HUES64 (cell line): ENCODE measurements at regions not wholly inside any gene's neighbourhood (a gene's known extent, or its start where the extent isn't known, plus 50 kb on each side); places are given as distances from the start of the nearest gene placed in this dataset.

Source experiments
- H3K27ac ChIP-seq: 2 replicates; pipeline ENCODE4 v1.7.0; 2013; ENCODE audit warnings: low read depth, low read length, inconsistent platforms
- H3K27me3 ChIP-seq: 2 replicates; pipeline ENCODE4 v1.6.1; 2013; ENCODE audit warnings: mild to moderate bottlenecking, low read length; ENCODE audit not compliant: insufficient read depth
- H3K36me3 ChIP-seq: 2 replicates; pipeline ENCODE4 v1.6.1; 2013; ENCODE audit warnings: mild to moderate bottlenecking, low read length; ENCODE audit not compliant: insufficient read depth
- H3K4me1 ChIP-seq: 2 replicates; pipeline ENCODE4 v1.6.1; 2013; ENCODE audit warnings: mild to moderate bottlenecking, low read length, moderate library complexity; ENCODE audit not compliant: insufficient read depth
- H3K4me3 ChIP-seq: 2 replicates; pipeline ENCODE4 v1.5.1; 2013; ENCODE audit warnings: mild to moderate bottlenecking, low read length, moderate library complexity
- H3K9ac ChIP-seq: 2 replicates; pipeline ENCODE4 v1.6.1; 2013; ENCODE audit warnings: mild to moderate bottlenecking, low read depth, low read length
- H3K9me3 ChIP-seq: 2 replicates; pipeline ENCODE4 v1.6.1; 2013; ENCODE audit warnings: low read depth, low read length; ENCODE audit not compliant: insufficient read depth
- WGBS: fragments of 150-250, 120-280 bp; methylation state at CpG from one replicate; pipeline ENCODE4 v1.1.7; 2013; ENCODE audit warnings: missing lambda C conversion rate; 5-methylcytosine and 5-hydroxymethylcytosine counted together

- Histone ChIP-seq H3K4me1 (peaks cover 6% of the 10 kb centered on the region; the same call in 1 of the 2 replicates), H3K27ac (no peak overlapping the region), H3K27me3 (no peaks in the 10 kb centered on the region), H3K36me3 (no peaks in the 10 kb centered on the region), H3K9me3 (no peaks in the 10 kb centered on the region), H3K9ac (no peak overlapping the region), H3K4me3 (no peak overlapping the region)
- WGBS = 88% methylated on average over 3 of the region's 4 CpGs
Measured at GRCh38 chr4:124333466-124333865, 379.1 kb downstream of the ANKRD50 start.

- Histone ChIP-seq H3K27ac (no peak overlapping the region), H3K36me3 (no peaks in the 10 kb centered on the region), H3K27me3 (no peaks in the 10 kb centered on the region), H3K9ac (no peak overlapping the region), H3K4me3 (no peak overlapping the region), H3K9me3 (no peaks in the 10 kb centered on the region), H3K4me1 (peaks cover 6% of the 10 kb centered on the region; the same call in 1 of the 2 replicates)
- 23% methylated on average over 3 of the region's 3 CpGs for WGBS
Measured at GRCh38 chr4:124334119-124334518, 378.4 kb downstream of the ANKRD50 start.

GRCh38 chr4:124337874-124338273 is 374.7 kb downstream of the ANKRD50 start:
- H3K4me3 ChIP-seq = no peak overlapping the region
- H3K36me3 ChIP-seq = no peaks in the 10 kb centered on the region
- H3K27ac ChIP-seq = no peak overlapping the region
- H3K9ac ChIP-seq = no peak overlapping the region
- no peaks in the 10 kb centered on the region for H3K9me3 ChIP-seq
- WGBS = 94% methylated on average over 3 of the region's 3 CpGs
- H3K27me3 ChIP-seq = no peaks in the 10 kb centered on the region
- H3K4me1 ChIP-seq = peaks cover 6% of the 10 kb centered on the region; the same call in 1 of the 2 replicates

GRCh38 chr4:124343661-124344171 is 368.8 kb downstream of the ANKRD50 start:
- Histone ChIP-seq H3K4me3 (no peak overlapping the region), H3K36me3 (no peaks in the 10 kb centered on the region), H3K9me3 (no peaks in the 10 kb centered on the region), H3K4me1 (no peaks in the 10 kb centered on the region), H3K27me3 (no peaks in the 10 kb centered on the region), H3K27ac (no peak overlapping the region), H3K9ac (no peak overlapping the region)
- WGBS = 83% methylated on average over 3 of the region's 3 CpGs

- Histone ChIP-seq H3K9ac (no peak overlapping the region), H3K4me3 (no peak overlapping the region), H3K9me3 (0 out of 2 replicates have a peak, but pooled peaks cover 2% of the 10 kb centered on the region), H3K27me3 (no peaks in the 10 kb centered on the region), H3K36me3 (no peaks in the 10 kb centered on the region), H3K4me1 (no peaks in the 10 kb centered on the region), H3K27ac (no peak overlapping the region)
- 93% methylated on average over 3 of the region's 3 CpGs for WGBS
Measured at GRCh38 chr4:124372916-124373315, 339.6 kb downstream of the ANKRD50 start.

DNA sequence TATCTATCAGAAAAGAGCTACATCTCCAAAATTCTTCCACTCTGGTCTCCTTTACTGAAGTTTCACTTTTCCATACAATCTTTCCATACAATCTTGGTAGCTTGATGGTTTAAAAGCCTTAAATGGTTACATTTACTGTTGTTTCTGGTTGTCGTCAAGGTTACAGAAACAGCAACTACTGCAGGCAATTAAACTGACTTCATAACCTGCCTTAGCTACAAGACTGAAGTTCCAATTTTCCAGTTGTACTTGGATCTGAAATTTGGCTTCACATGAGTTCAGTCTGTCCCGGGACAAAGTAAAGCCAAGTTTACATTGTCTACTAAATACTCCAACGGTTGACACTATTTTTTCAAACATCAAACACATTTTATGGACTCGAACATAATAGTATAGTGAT is 326.4 kb downstream of the ANKRD50 start:
- no peaks in the 10 kb centered on the region for H3K9me3 ChIP-seq
- no peaks in the 10 kb centered on the region for H3K36me3 ChIP-seq
- no peak overlapping the region for H3K9ac ChIP-seq
- WGBS = 94% methylated on average over 2 of the region's 4 CpGs
- H3K4me3 ChIP-seq = no peak overlapping the region
- H3K27ac ChIP-seq = no peak overlapping the region
- H3K27me3 ChIP-seq = no peaks in the 10 kb centered on the region
- H3K4me1 ChIP-seq = no peaks in the 10 kb centered on the region

DNA sequence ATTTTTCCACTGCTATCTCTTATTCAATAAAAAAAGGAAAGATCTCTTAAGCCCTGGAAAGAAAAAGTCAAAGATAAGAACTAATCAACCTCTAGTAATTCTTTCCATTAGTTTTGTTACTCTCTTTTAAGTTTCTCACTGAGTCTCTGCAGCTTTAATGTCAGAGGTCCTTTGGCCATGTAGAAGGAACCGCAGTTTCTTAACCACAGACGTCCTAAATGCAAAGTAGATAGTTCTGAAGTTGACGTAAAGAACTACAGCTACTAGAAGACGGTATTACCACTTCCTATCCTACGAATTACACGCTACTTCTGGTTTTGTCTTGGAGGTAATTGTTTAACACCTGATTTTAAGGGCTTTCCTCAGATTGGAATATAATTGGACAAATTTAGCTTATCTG is 325.9 kb downstream of the ANKRD50 start:
- Histone ChIP-seq H3K36me3 (no peaks in the 10 kb centered on the region), H3K9me3 (no peaks in the 10 kb centered on the region), H3K9ac (no peak overlapping the region), H3K4me1 (no peaks in the 10 kb centered on the region), H3K27me3 (no peaks in the 10 kb centered on the region), H3K27ac (no peak overlapping the region), H3K4me3 (no peak overlapping the region)
- WGBS = 94% methylated on average over 6 of the region's 6 CpGs

DNA sequence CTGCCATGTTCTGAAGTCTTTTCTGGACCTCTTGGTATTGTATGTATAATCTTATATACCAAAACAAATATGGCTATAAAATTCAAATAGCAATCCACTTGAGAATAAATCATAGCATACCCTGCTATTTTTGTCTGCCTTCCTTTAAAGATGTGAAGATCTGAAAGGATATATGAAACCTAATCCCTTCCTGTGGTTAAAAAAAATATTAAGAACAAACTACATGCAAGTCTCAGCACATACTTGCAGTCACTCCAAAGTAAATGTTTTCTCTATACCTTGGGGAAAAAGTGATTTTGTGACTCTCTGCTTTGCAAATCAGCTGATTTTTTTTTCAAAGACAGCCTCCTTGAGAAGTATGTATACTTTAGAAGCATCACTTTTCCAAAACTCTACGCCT is 322.9 kb downstream of the ANKRD50 start:
- Histone ChIP-seq H3K9ac (no peak overlapping the region), H3K27me3 (no peaks in the 10 kb centered on the region), H3K4me1 (no peaks in the 10 kb centered on the region), H3K36me3 (no peaks in the 10 kb centered on the region), H3K27ac (no peak overlapping the region), H3K4me3 (no peak overlapping the region), H3K9me3 (no peaks in the 10 kb centered on the region)
- WGBS = no CpG with 5 or more reads among the region's 1 CpG

- Histone ChIP-seq H3K4me3 (no peak overlapping the region), H3K27me3 (no peaks in the 10 kb centered on the region), H3K4me1 (no peaks in the 10 kb centered on the region), H3K9me3 (no peaks in the 10 kb centered on the region), H3K9ac (no peak overlapping the region), H3K36me3 (no peaks in the 10 kb centered on the region), H3K27ac (no peak overlapping the region)
- 98% methylated on average over 3 of the region's 4 CpGs for WGBS
Measured at GRCh38 chr4:124390861-124391260, 321.7 kb downstream of the ANKRD50 start.

GRCh38 chr4:124396333-124396732 is 316.2 kb downstream of the ANKRD50 start:
- no peaks in the 10 kb centered on the region for H3K9me3 ChIP-seq
- H3K9ac ChIP-seq = no peak overlapping the region
- no peaks in the 10 kb centered on the region for H3K27me3 ChIP-seq
- no peak overlapping the region for H3K27ac ChIP-seq
- no peak overlapping the region for H3K4me3 ChIP-seq
- H3K36me3 ChIP-seq = no peaks in the 10 kb centered on the region
- WGBS = no CpG with 5 or more reads among the region's 3 CpGs
- H3K4me1 ChIP-seq = peaks cover 3% of the 10 kb centered on the region; the same call in 1 of the 2 replicates

GRCh38 chr4:124401606-124402005 is 310.9 kb downstream of the ANKRD50 start:
- no peaks in the 10 kb centered on the region for H3K36me3 ChIP-seq
- H3K9ac ChIP-seq = no peak overlapping the region
- no peak overlapping the region for H3K4me3 ChIP-seq
- no peaks in the 10 kb centered on the region for H3K27me3 ChIP-seq
- no peak overlapping the region for H3K27ac ChIP-seq
- WGBS = 89% methylated on average over 1 of the region's 3 CpGs
- H3K9me3 ChIP-seq = no peaks in the 10 kb centered on the region
- H3K4me1 ChIP-seq = peaks cover 3% of the 10 kb centered on the region; the same call in 1 of the 2 replicates

GRCh38 chr4:124409044-124409443 is 303.5 kb downstream of the ANKRD50 start:
- no peak overlapping the region for H3K9ac ChIP-seq
- no peaks in the 10 kb centered on the region for H3K9me3 ChIP-seq
- no peak overlapping the region for H3K4me3 ChIP-seq
- WGBS = 94% methylated on average over 3 of the region's 4 CpGs
- no peak overlapping the region for H3K27ac ChIP-seq
- H3K36me3 ChIP-seq = no peaks in the 10 kb centered on the region
- H3K4me1 ChIP-seq = no peaks in the 10 kb centered on the region
- H3K27me3 ChIP-seq = no peaks in the 10 kb centered on the region
